Colonic mucosa (tissue), 4 donors: ENCODE measurements at regions not wholly inside any gene's neighbourhood (a gene's known extent, or its start where the extent isn't known, plus 50 kb on each side); places are given as distances from the start of the nearest gene placed in this dataset.

Experiments used
- DNase-seq: peaks from one replicate; pipeline ENCODE4 v3.0.0-alpha.2; 2020
- H3K27ac ChIP-seq: fragments of 200-600 bp; one replicate; pipeline ENCODE4 v1.8.0; 2021
- H3K27me3 ChIP-seq: fragments of 200-600 bp; one replicate; pipeline ENCODE4 v1.8.0; 2021
- H3K36me3 ChIP-seq: fragments of 200-600 bp; one replicate; pipeline ENCODE4 v1.8.0; 2021
- H3K4me1 ChIP-seq: fragments of 200-600 bp; one replicate; pipeline ENCODE4 v1.8.0; 2021; ENCODE audit warnings: mild to moderate bottlenecking
- H3K4me3 ChIP-seq: fragments of 200-600 bp; one replicate; pipeline ENCODE4 v1.8.0; 2021
- H3K9ac ChIP-seq, 2 donors: one replicate each; pipeline ENCODE4 v1.7.0; 2013; ENCODE audit warnings: control low read depth in 2 of 2, low read depth in 2 of 2, low read length in 2 of 2
- H3K9me3 ChIP-seq: fragments of 200-600 bp; one replicate; pipeline ENCODE4 v1.8.0; 2021
- CTCF ChIP-seq: fragments of 200-600 bp; IDR thresholded peaks from one replicate; pipeline ENCODE4 v1.8.0; 2022; ENCODE audit warnings: antibody characterized with exemption, mild to moderate bottlenecking
- intact Hi-C: fragments of 100-400 bp; cut with DNase I; formaldehyde crosslinking; loops from one replicate; pipeline ENCODE4 v1.14.1; 2022
- donor health status: healthy.
- donor health status: DM: no; HTN: no; CAD: no.
- donor health status: DM: no; HTN: no; CAD: no.

- DNase-seq, result no peak
- H3K9me3 ChIP-seq, result no peaks in the 10 kb centered on the region
- H3K36me3 ChIP-seq, result no peaks in the 10 kb centered on the region
- no peaks in the 10 kb centered on the region for H3K27me3 ChIP-seq
- intact Hi-C loops, result no loop called here
- peak overlapping the region; percentile 4 for H3K27ac ChIP-seq
- H3K4me3 ChIP-seq, result no peak overlapping the region
- TF ChIP-seq CTCF, result no peak
- no peak overlapping the region for H3K9ac ChIP-seq
- no peaks in the 10 kb centered on the region for H3K4me1 ChIP-seq
Observed at GRCh38 chr1:59180735-59181134, 116.2 kb upstream of the FGGY start.

- no peak for TF ChIP-seq CTCF
- peak; percentile 11 for DNase-seq
- Histone ChIP-seq H3K4me3 (no peak overlapping the region), H3K9me3 (no peaks in the 10 kb centered on the region), H3K27ac (no peak overlapping the region), H3K36me3 (no peaks in the 10 kb centered on the region), H3K27me3 (no peaks in the 10 kb centered on the region), H3K4me1 (no peaks in the 10 kb centered on the region), H3K9ac (no peak overlapping the region)
- intact Hi-C loops, result no loop called here
Observed at GRCh38 chr1:59183749-59184317, 113.1 kb upstream of the FGGY start.

GRCh38 chr1:59184365-59184905 is 112.5 kb upstream of the FGGY start:
- DNase-seq, result no peak
- no peak overlapping the region for H3K9ac ChIP-seq
- H3K36me3 ChIP-seq, result no peaks in the 10 kb centered on the region
- H3K4me1 ChIP-seq, result no peaks in the 10 kb centered on the region
- H3K9me3 ChIP-seq, result no peaks in the 10 kb centered on the region
- H3K27me3 ChIP-seq, result no peaks in the 10 kb centered on the region
- no peak for TF ChIP-seq CTCF
- H3K4me3 ChIP-seq, result no peak overlapping the region
- intact Hi-C loops, result no loop called here
- no peak overlapping the region for H3K27ac ChIP-seq

- Histone ChIP-seq H3K9ac (no peak overlapping the region), H3K27me3 (no peaks in the 10 kb centered on the region), H3K4me1 (no peaks in the 10 kb centered on the region), H3K27ac (no peak overlapping the region), H3K9me3 (no peaks in the 10 kb centered on the region), H3K4me3 (no peak overlapping the region), H3K36me3 (no peaks in the 10 kb centered on the region)
- TF ChIP-seq CTCF, result no peak
- intact Hi-C loops, result no loop called here
- DNase-seq, result no peak
Observed at GRCh38 chr1:59185163-59185860, 111.6 kb upstream of the FGGY start.

- no peaks in the 10 kb centered on the region for H3K27me3 ChIP-seq
- H3K9me3 ChIP-seq, result no peaks in the 10 kb centered on the region
- H3K36me3 ChIP-seq, result no peaks in the 10 kb centered on the region
- H3K4me1 ChIP-seq, result no peaks in the 10 kb centered on the region
- H3K27ac ChIP-seq, result no peak overlapping the region
- no peak overlapping the region for H3K4me3 ChIP-seq
- TF ChIP-seq CTCF, result no peak
- intact Hi-C loops, result no loop called here
- DNase-seq, result no peak
- no peak overlapping the region for H3K9ac ChIP-seq
Observed at GRCh38 chr1:59186656-59187055, 110.2 kb upstream of the FGGY start.
